CD4-positive, alpha-beta T cell treated with Interleukin-6 at 100 ng/mL for 8 hours (primary cell): ENCODE measurements at regions not wholly inside any gene's neighbourhood (a gene's known extent, or its start where the extent isn't known, plus 50 kb on each side); places are given as distances from the start of the nearest gene placed in this dataset.
"Not testable (repeated sequence)": the region's sequence is repeated elsewhere in the genome, so short reads cannot be mapped to it uniquely, and the experiment has no call there.

Experiments
- DNase-seq: peaks from one replicate; pipeline ENCODE4 v3.0.0-alpha.2; 2020; ENCODE audit warnings: mixed read lengths, low spot score

GRCh38 chr7:67359900-67360299, 363.3 kb downstream of the TYW1 start:
- DNase-seq, result no peak

DNA sequence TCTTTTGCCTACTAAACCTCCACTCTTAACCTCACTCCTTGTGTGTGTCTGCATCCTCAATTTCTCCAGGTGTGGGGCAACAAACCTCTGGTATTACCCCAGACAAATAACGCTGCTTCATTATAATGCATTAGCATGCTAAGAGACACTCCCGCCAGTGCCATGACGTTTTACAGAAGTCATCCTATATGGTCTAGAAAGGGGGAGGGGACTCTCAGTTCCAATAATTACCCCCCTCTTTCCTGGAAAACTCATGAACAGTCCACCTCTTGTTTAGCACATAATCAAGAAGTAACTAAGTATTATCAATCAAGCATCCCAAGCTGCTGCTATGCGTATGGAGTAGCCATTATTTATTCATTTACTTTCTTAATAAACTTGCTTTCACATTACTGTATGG, 364.5 kb downstream of the TYW1 start:
- no peak for DNase-seq

- DNase-seq, result no peak
Observed at GRCh38 chr7:67364441-67365017, 367.9 kb downstream of the TYW1 start.

DNA sequence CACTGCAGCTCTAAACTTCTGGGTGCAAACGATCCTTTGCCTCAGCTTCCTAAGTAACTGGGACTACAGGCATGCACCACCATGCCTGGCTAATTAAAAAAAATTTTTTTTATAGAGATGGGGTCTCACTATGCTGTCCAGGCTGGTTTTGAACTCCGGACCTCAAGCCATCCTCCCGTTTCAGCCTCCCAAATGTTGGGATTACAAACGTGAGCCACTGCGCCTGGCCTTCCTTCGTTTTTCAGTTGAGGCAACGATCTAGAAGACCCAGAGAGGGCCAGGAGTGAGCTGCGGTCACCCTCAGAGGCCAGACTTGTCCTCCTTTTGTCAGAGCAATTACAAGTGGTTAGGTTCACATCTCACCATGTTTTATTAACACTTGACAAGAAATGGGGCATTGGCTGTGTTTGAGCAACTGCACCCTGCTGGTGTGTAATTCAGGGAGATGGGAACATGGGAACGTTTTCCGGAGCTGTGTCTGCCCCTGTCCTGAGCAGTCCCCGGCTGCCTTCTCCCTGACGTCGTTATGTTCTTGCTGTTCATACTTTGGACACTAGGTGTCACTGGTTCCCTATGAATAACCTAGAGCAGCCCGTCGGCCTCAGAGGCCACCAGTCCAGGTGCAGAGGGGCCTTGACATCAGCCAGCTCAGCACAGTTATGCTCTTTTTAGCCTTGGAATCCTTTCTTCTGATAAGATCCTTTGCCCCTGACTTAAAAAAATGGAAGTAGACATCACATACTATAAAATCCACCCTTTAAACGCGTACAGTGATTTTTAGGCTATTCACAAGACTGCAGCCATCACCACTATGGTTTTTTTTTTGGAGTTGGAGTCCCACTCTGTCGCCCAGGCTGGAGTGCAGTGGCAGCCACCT, 375.0 kb downstream of the TYW1 start:
- DNase-seq, result peak; percentile 47

GRCh38 chr7:67373389-67373788, 376.8 kb downstream of the TYW1 start:
- not testable (repeated sequence) for DNase-seq

DNA sequence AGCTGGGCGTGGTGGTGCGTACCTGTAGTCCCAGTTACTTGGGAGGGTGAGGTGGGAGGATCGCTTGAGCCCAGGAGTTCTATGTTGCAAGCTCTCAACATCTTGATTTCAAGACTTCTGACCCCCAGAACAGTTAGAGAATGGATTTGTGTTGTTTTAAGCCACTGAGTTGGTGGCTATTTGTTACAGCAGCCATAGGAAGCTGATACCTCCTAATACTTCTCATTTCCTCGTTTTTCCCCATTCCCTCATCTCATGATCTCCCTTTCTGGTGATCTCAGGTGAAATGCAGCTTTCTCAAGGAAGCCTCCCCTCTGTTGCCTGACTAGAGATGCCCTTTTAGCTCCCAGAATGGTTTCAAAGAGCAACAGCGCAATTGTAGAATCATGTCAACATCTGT, 378.8 kb downstream of the TYW1 start:
- no peak for DNase-seq

GRCh38 chr7:67377939-67378862, 381.6 kb downstream of the TYW1 start:
- DNase-seq, result peak; percentile 44

GRCh38 chr7:67380326-67380725, 383.7 kb downstream of the TYW1 start:
- no peak for DNase-seq

DNA sequence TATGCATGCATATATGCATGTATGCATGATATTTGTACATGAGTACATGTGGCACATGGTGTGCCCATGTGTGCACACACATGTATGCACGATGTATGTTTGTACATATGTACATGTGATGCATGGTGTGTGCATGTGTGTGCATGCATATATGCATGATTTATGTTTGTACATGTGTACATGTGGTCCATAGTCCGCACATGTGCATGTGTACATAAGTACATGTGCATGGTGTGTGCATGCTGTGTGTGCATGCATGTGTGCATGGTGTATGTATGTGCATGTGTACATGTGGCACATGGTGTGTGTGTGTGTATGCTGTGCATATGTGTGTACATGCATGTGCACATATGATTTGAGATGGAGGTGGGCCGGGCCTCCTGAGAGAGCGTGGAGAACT, 384.2 kb downstream of the TYW1 start:
- DNase-seq, result no peak

DNA sequence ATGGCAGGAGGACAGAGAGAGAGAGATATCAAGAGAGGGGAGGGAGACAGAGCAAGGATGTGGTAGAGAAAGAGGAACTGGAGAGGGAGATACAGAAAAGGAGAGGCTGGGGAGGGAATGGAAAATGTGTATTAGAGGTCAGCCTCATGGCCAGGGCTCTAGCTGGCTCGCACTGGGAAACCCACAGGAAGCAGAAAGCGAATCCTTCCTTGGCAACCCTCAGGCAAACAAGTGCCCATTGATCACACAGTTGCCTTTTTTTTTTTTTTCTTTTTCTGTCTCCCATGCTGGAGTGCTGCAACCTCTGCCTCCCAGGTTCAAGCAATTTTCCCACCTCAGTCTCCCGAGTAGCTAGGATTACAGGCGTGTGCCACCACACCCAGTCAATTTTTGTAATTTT, 391.2 kb downstream of the TYW1 start:
- DNase-seq, result no peak

DNA sequence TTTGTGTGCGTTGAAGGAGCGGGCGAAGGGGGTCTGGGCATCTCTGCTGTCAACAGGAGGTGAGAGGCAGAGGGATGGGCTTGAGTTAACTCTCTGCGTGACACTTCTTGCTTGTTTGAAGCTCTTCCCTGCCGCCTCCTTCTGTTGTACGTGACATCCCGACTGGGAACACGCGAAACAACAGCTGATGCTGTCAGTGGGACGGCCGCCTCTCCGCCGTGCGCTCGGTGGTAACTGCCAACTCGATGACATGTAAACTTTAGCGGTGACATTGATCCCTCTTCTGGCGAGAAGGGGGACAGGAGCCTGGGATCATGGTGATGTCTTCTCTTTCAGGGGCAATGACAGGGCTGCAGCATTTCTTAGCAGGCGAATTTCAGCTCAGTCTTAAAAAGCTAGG, 394.5 kb downstream of the TYW1 start:
- DNase-seq, result no peak

DNA sequence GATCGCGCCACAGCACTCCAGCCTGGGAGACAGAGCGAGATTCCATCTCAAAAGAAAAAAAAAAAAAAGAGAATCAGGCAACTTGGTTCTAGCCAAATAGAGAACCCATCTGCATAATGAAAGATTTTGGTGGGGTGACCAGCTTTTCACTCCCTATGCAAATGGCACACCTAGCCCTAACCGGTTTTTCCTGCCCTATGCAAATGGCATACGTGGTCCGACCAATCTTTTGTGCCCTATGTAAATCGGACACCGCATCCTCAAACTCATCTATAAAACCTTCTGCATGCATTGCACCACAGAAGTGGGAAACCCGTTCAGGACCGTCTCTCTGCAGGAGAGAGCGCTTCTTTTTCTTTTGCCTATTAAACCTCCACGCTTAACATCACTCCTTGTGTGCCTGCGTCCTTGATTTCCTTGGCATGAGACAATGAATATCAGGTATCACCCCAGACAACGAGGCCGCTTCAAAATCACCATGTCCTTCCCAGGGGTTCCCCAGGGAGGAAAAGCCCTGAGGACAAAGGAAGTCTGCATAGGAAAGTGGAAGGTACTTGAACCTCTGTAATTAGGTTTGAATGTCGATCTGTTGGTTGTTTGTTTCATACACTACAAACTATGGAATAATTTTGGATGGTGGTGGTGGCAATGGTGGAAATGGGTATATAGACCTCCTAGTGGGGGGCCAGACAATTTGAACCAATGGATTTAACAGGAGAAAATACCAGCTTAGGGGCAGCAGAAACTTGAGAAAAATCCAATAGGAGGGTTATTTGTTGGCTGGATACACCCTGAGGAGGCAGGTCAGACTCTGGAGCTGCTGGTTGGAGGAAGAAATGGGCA, 396.2 kb downstream of the TYW1 start:
- DNase-seq, result no peak

DNA sequence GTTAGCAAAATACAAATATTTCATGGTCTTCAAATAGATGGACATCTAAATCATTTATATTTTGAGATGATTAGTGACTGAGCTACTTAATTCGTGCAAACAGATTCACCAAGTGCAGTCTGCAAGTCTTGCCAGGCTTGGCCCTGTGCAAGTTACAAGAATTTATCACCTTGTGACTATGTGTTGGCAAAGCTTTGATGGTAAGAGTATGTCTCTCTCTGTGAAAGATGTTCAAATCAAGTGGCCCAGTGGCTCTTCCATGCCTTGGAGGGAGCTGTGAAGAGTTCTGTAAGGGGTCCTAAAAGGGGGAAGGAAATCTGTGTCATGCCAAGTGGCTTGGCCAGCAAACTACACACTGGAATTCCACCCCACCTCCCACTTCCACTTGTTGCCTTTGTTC, 397.3 kb downstream of the TYW1 start:
- DNase-seq, result no peak

- DNase-seq, result no peak
Observed at GRCh38 chr7:67398916-67399315, 402.3 kb downstream of the TYW1 start.

DNA sequence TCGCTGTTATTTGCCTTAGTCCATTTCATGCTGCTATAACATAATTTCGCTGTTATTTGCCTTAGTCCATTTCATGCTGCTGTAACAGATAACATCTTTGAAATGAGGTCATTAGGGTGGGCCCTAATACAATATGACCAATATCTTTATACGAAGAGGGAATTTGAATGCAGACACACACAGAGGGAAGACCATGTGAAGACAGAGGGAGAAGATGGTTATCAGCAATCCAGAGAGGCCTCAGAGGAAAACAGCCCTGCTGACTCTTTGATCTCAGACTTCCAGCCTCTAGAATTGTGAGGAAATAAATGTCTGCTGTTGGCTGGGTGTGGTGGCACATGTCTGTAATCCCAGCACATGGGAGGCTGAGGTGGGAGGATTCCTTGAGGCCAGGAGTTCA, 404.9 kb downstream of the TYW1 start:
- DNase-seq, result no peak

GRCh38 chr7:67402280-67402679, 405.6 kb downstream of the TYW1 start:
- DNase-seq, result no peak

DNA sequence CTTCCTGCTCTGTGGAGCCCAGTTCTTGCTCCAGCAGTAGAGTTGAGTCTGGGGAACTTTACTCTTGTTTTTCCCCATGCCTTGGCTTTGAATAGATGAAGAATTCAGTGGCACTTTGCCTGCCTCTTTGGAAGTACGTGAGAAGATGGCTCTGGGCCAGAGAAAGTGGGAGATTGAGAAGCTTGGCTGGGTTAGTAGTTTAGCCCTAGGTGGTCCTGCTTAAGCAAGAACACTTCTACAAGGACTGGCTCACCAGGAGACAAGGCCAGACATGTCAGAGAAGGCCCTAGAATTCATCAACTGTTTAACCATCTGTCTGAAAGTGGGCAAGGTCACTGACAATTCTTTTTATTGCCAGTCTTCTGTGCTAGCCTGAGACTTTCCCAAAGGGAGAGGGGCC, 410.3 kb downstream of the TYW1 start:
- DNase-seq, result no peak

GRCh38 chr7:67407392-67408071, 410.9 kb downstream of the TYW1 start:
- DNase-seq, result no peak

DNA sequence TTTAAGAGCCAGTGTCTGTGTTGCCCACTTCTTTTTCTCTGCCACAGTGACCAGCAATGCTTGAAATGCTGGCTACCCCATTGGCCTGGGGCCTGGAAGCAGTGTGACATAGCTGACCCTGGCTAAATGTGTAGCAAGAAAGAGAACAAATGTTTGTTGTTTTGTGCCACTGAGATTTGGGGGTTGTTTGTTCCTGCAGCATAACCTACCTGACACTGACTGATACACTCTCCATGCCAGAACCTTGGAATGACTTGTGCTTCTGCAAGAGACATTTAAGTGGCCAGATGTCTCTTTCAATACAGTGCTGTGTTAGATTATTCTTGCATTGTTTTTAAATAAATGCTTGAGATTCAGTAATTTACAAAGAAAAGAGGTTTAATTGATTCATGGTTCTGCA, 411.5 kb downstream of the TYW1 start:
- DNase-seq, result no peak

- DNase-seq, result no peak
Observed at GRCh38 chr7:67413670-67414069, 417.0 kb downstream of the TYW1 start.

DNA sequence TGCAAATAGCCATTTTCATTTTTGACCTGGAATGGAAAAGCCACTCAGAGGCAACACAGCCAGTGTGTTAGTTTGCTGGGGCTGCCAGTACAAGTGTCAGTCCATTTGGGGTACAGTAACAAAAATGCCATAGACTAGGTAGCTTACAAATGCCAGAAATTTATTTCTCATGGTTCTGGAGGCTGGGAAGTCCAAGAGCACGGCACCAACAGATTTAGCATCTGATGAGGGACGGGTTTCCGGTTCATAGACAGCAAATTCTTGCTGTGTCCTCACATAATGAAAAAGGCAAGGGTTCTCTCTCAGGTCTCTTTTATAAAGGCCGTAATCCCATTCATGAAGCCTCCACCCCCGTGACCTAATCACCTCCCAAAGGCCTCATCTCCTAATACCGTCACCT, 418.2 kb downstream of the TYW1 start:
- no peak for DNase-seq
